Gastroesophageal sphincter (tissue), 3 donors: ENCODE measurements at regions not wholly inside any gene's neighbourhood (a gene's known extent, or its start where the extent isn't known, plus 50 kb on each side); places are given as distances from the start of the nearest gene placed in this dataset.

ENCODE experiments used
- EP300 ChIP-seq: sonication (generic); formaldehyde crosslinking; IDR thresholded peaks from one replicate; pipeline ENCODE4 v1.6.1; 2017; ENCODE audit warnings: antibody characterized with exemption, mild to moderate bottlenecking
- POLR2AphosphoS5 ChIP-seq: sonication (generic); formaldehyde crosslinking; IDR thresholded peaks from one replicate; pipeline ENCODE4 v1.6.1; 2017; ENCODE audit warnings: antibody characterized with exemption
- TF ChIP-seq, protein P1 (sequence below), 4 experiments: fragments of 200-600 bp in 2 of 4; fragments of 450-650 bp in 2 of 4; sonication (generic) in 1 of 4; IDR thresholded peaks; one replicate each; pipeline ENCODE4 v1.5.1; 2017 to 2019; ENCODE audit warnings: antibody characterized with exemption in 4 of 4, mild to moderate bottlenecking in 2 of 4, moderate library complexity in 2 of 4

GRCh38 chr6:47967843-47968242 is 143.2 kb downstream of the PTCHD4 start:
- TF ChIP-seq POLR2AphosphoS5 (no peak), EP300 (no peak)
- TF ChIP-seq, protein P1, sequence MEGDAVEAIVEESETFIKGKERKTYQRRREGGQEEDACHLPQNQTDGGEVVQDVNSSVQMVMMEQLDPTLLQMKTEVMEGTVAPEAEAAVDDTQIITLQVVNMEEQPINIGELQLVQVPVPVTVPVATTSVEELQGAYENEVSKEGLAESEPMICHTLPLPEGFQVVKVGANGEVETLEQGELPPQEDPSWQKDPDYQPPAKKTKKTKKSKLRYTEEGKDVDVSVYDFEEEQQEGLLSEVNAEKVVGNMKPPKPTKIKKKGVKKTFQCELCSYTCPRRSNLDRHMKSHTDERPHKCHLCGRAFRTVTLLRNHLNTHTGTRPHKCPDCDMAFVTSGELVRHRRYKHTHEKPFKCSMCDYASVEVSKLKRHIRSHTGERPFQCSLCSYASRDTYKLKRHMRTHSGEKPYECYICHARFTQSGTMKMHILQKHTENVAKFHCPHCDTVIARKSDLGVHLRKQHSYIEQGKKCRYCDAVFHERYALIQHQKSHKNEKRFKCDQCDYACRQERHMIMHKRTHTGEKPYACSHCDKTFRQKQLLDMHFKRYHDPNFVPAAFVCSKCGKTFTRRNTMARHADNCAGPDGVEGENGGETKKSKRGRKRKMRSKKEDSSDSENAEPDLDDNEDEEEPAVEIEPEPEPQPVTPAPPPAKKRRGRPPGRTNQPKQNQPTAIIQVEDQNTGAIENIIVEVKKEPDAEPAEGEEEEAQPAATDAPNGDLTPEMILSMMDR (IDR thresholded peaks at IDR 0.05), result no peak
